ENCODE measurements at regions not wholly inside any gene's neighbourhood (a gene's known extent, or its start where the extent isn't known, plus 50 kb on each side); places are given as distances from the start of the nearest gene placed in this dataset.
"Not testable (repeated sequence)": the region's sequence is repeated elsewhere in the genome, so short reads cannot be mapped to it uniquely, and the experiment has no call there.

DNA sequence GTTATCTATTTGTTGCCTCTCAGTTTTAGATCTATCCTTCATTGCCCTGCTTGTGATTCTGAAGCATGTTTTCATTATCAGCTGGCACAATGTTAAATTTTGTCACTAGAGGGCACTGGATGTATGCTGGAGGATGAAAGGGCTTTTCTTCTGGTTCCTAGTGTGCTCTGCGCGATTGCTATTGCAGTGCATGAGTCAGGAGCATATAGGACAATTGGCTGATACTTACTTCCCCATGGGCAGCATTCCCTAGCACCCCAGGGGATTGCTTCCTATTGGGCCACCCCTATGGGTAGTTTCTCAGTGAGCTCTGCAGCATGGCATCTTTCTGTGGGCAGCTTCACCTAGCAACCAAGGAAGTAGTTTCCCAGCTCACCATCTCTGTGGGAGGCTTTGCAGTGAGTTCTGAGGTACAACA lies 280.3 kb upstream of the SYNCRIP start:
- no peak overlapping the region for H3K4me3 ChIP-seq (ENCODE audit: low read depth, low read length)
- no peak for DNase-seq
- TF ChIP-seq CTCF (IDR thresholded peaks at IDR 0.05; ENCODE audit: low read depth, low read length) = peak; percentile 70

DNA sequence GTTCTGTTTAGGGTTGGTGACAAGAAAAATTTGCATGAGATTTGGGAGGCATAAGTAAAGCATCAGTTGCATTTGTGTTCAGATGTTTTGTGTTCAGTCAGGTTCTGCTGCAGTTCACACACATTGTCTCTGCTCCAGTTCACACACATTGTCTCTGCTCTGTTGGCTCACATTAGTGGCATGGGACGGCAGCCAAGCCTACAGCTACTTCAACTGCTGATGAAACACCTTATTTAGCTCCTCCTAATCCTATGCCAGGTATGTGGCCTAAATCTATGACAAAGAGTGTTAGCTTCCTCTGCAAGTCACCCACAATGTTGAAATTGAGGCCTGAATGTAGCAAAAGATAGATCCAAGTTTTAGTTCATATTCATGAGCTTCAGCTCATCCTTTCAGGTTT lies 278.1 kb upstream of the SYNCRIP start:
- no peak overlapping the region for H3K27ac ChIP-seq
- no peaks in the 10 kb centered on the region for H3K9me3 ChIP-seq (ENCODE audit: severe bottlenecking)
- no peak overlapping the region for H3K4me3 ChIP-seq (ENCODE audit: low read depth, low read length)
- TF ChIP-seq CTCF (IDR thresholded peaks at IDR 0.05; ENCODE audit: low read depth, low read length) = no peak
- DNase-seq = no peak
- peaks cover 15% of the 10 kb centered on the region for H3K27me3 ChIP-seq (ENCODE audit: insufficient read depth, low read depth, severe bottlenecking)
- no peaks in the 10 kb centered on the region for H3K36me3 ChIP-seq

More for the DNA sequence above, 280.3 kb upstream of the SYNCRIP start:
- no peaks in the 10 kb centered on the region for H3K36me3 ChIP-seq
- peaks cover 10% of the 10 kb centered on the region for H3K27me3 ChIP-seq (ENCODE audit: insufficient read depth, low read depth, severe bottlenecking)
- H3K27ac ChIP-seq = no peak overlapping the region
- H3K9me3 ChIP-seq (ENCODE audit: severe bottlenecking) = no peaks in the 10 kb centered on the region

DNA sequence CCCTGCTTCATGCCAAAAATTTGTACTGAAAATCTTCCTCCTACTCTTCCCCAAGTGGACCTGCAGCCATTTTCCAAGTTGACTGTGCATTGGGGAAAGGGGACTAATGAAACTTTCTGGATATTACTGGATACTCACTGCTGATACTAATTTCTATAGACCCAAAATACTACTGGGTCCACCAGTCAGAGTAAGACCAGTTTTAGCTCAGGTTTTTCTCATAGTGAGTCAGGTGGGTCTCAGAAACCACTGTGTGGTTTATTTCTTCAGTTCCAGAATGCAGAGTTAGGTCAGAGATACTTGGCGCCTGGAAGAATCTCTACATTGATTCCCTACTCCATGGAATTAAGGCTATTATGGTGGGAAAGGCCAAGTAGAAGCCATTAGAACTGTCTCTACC lies 274.8 kb upstream of the SYNCRIP start:
- Histone ChIP-seq H3K4me3 (ENCODE audit: low read depth, low read length) (no peak overlapping the region), H3K36me3 (no peaks in the 10 kb centered on the region), H3K27ac (no peak overlapping the region), H3K9me3 (ENCODE audit: severe bottlenecking) (no peaks in the 10 kb centered on the region), H3K27me3 (ENCODE audit: insufficient read depth, low read depth, severe bottlenecking) (peaks cover 24% of the 10 kb centered on the region)
- TF ChIP-seq CTCF (IDR thresholded peaks at IDR 0.05; ENCODE audit: low read depth, low read length) = no peak
- no peak for DNase-seq

GRCh38 chr6:85913001-85913400 lies 270.3 kb upstream of the SYNCRIP start:
- Histone ChIP-seq H3K4me3 (ENCODE audit: low read depth, low read length) (no peak overlapping the region), H3K27me3 (ENCODE audit: insufficient read depth, low read depth, severe bottlenecking) (peaks cover 38% of the 10 kb centered on the region), H3K27ac (no peak overlapping the region), H3K9me3 (ENCODE audit: severe bottlenecking) (no peaks in the 10 kb centered on the region), H3K36me3 (no peaks in the 10 kb centered on the region)
- TF ChIP-seq CTCF (IDR thresholded peaks at IDR 0.05; ENCODE audit: low read depth, low read length) = no peak
- no peak for DNase-seq

- H3K27ac ChIP-seq = no peak overlapping the region
- H3K9me3 ChIP-seq (ENCODE audit: severe bottlenecking) = no peaks in the 10 kb centered on the region
- TF ChIP-seq CTCF (IDR thresholded peaks at IDR 0.05; ENCODE audit: low read depth, low read length) = no peak
- H3K4me3 ChIP-seq (ENCODE audit: low read depth, low read length) = no peak overlapping the region
- no peaks in the 10 kb centered on the region for H3K36me3 ChIP-seq
- DNase-seq = no peak
- H3K27me3 ChIP-seq (ENCODE audit: insufficient read depth, low read depth, severe bottlenecking) = peaks cover 42% of the 10 kb centered on the region
Measured at GRCh38 chr6:85912582-85912981, 269.9 kb upstream of the SYNCRIP start.

DNA sequence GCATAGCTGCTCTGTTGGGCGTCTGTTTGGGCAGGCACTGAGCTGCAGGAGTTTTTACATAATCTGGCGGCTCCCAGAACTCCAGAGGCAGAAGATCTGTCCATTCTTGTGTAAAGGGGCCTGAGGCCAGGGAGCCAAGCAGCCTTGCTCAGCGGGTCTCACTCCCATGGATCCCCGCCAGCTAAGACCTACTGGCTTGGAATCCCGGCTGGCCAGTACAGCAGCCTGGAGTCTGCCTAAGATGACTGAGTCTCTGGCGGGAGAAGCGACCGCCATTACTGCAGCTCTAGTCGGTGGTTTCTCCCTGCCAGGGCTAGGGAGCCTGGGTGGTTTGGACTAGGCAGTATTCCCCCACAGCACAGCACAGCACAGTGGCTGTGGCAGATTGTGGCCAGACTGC lies 268.4 kb upstream of the SYNCRIP start:
- no peak for DNase-seq
- no peak overlapping the region for H3K4me3 ChIP-seq (ENCODE audit: low read depth, low read length)
- no peaks in the 10 kb centered on the region for H3K36me3 ChIP-seq
- H3K9me3 ChIP-seq (ENCODE audit: severe bottlenecking) = no peaks in the 10 kb centered on the region
- H3K27ac ChIP-seq = no peak overlapping the region
- no peak for TF ChIP-seq CTCF (IDR thresholded peaks at IDR 0.05; ENCODE audit: low read depth, low read length)
- peaks cover 38% of the 10 kb centered on the region for H3K27me3 ChIP-seq (ENCODE audit: insufficient read depth, low read depth, severe bottlenecking)

GRCh38 chr6:85908120-85908519 lies 265.4 kb upstream of the SYNCRIP start:
- peaks cover 32% of the 10 kb centered on the region for H3K27me3 ChIP-seq (ENCODE audit: insufficient read depth, low read depth, severe bottlenecking)
- not testable (repeated sequence) for H3K27ac ChIP-seq; DNase-seq; H3K9me3 ChIP-seq (ENCODE audit: severe bottlenecking); H3K36me3 ChIP-seq; H3K4me3 ChIP-seq (ENCODE audit: low read depth, low read length)

Data from WERI-Rb-1 (cell line).